Effector memory CD8-positive, alpha-beta T cell (primary cell): ENCODE measurements at regions not wholly inside any gene's neighbourhood (a gene's known extent, or its start where the extent isn't known, plus 50 kb on each side); places are given as distances from the start of the nearest gene placed in this dataset.
"Not testable (repeated sequence)": the region's sequence is repeated elsewhere in the genome, so short reads cannot be mapped to it uniquely, and the experiment has no call there.

Experiments
- ATAC-seq: fragments of 150-1000 bp; cut with Tn5 transposase; replicated peaks from 2 replicates; pipeline ENCODE4 v1.10.0; 2021; ENCODE audit warnings: mild to moderate bottlenecking, moderate library complexity
- DNase-seq, 3 experiments: peaks; one replicate each; pipeline ENCODE4 v3.0.0; 2021
- H3K27ac Mint-ChIP-seq, 2 donors: one replicate each; pipeline ENCODE4 v1.8.0; 2022; ENCODE audit warnings: mild to moderate bottlenecking in 2 of 2, mixed read lengths in 2 of 2, moderate library complexity in 2 of 2
- H3K27me3 Mint-ChIP-seq, 2 donors: one replicate each; pipeline ENCODE4 v1.8.0; 2022; ENCODE audit warnings: mixed read lengths in 2 of 2
- H3K36me3 Mint-ChIP-seq: one replicate; pipeline ENCODE4 v1.8.0; 2022; ENCODE audit warnings: mild to moderate bottlenecking, moderate library complexity, mixed read lengths; ENCODE audit not compliant: insufficient read depth
- H3K4me1 Mint-ChIP-seq, 2 donors: one replicate each; pipeline ENCODE4 v1.8.0; 2022; ENCODE audit warnings: low read depth in 2 of 2, mixed read lengths in 2 of 2
- H3K4me3 Mint-ChIP-seq, 2 donors: one replicate each; pipeline ENCODE4 v1.8.0; 2022; ENCODE audit warnings: mild to moderate bottlenecking in 2 of 2, mixed read lengths in 2 of 2, moderate library complexity in 2 of 2
- H3K9me3 Mint-ChIP-seq, 2 donors: one replicate each; pipeline ENCODE4 v1.8.0; 2022; ENCODE audit warnings: mixed read lengths in 2 of 2

- no peak overlapping the region for H3K27ac Mint-ChIP-seq
- no peak for ATAC-seq
- H3K4me3 Mint-ChIP-seq = no peak overlapping the region
- no peaks in the 10 kb centered on the region for H3K4me1 Mint-ChIP-seq
- no peaks in the 10 kb centered on the region for H3K36me3 Mint-ChIP-seq
- H3K9me3 Mint-ChIP-seq = no peaks in the 10 kb centered on the region
- H3K27me3 Mint-ChIP-seq = peaks cover 52 to 65% of the 10 kb centered on the region in 2 donors
- no peak for DNase-seq
These were observed 57.8 kb upstream of the TPP2 start for GRCh38 chr13:102538938-102539337.

DNA sequence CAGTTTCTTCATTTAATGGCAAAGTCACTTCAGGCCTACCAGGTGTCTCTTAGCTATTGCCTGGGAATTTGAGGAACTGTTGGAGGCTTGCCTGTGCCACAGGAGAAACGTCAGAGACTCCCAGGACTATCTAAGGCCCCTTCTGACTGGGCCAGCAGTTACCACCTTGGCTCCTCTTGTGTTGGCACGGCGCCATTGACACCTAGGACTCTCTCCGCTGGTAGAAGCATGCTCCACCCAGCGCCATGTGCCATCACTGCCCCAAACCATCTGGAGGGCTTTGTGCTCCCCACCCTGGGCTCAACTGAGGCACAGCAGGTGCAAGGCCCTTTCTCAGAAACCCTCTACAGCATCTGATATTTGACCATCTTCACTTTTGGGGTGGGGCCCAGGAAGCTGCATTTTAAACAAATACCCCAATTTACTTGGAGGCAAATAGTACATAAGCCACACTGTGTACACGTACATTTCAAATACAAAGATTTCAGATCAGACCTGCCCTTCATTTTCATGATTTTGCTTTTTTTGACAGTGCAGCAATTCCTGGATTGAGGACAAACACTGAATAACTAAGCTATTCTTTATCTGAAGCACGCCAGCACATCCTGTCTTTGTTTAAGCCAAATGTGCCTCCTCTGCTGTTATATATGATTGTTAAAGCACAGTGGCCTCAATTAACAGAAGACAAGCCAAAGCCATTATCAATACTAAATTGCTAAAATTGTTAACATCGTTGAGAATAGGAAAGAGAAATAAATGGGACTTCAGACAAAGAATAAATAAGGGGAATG, 59.9 kb upstream of the TPP2 start:
- Mint-ChIP-seq H3K4me3 (no peak overlapping the region), H3K4me1 (no peaks in the 10 kb centered on the region), H3K27ac (no peak overlapping the region), H3K9me3 (no peaks in the 10 kb centered on the region), H3K36me3 (no peaks in the 10 kb centered on the region), H3K27me3 (peaks cover 38 to 57% of the 10 kb centered on the region in 2 donors)
- DNase-seq (no peak), ATAC-seq (no peak)

DNA sequence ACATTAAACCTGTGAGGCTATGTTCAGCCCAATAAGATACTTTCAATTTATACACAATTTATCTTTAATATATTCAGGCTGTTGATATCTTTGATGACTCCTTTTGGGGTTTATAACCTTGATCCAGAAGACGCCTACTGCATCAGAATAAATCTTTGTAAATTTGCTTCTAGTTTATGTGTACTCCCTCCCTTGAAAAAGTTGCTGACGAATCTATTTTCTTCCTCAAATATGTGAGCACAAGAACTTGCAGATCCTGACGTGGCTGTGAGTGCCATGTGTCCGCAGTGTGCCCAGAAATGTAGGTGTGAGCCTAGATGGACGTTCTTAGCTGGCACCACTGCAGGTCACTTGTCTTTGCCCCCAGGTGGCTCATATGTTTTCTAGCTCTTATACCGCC, 60.6 kb upstream of the TPP2 start:
- Mint-ChIP-seq H3K27me3 (peaks cover 34 to 55% of the 10 kb centered on the region in 2 donors), H3K36me3 (no peaks in the 10 kb centered on the region), H3K4me3 (no peak overlapping the region), H3K4me1 (no peaks in the 10 kb centered on the region), H3K27ac (no peak overlapping the region), H3K9me3 (no peaks in the 10 kb centered on the region)
- ATAC-seq (no peak), DNase-seq (no peak)

DNA sequence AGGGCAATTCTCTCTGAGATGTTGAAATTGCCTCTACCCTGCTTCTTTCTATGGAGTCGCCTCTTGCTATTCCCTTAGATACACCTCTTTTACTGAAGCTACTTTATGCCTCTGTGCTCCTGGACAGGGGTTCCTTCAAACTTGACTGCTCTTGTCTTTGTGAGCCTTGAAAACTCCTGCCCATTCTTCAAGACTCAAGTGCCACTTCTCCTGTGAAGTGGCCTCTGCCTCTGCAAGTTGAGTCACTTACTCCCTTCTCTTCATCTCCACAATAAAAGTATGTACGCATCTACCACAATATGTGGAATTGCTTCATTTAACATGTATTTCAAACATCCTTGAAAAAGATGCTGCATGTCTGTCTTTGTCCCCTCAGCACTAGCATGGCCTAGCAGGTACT, 66.0 kb upstream of the TPP2 start:
- DNase-seq = no peak
- Mint-ChIP-seq H3K27me3 (peaks cover 6 to 35% of the 10 kb centered on the region in 2 donors), H3K9me3 (no peaks in the 10 kb centered on the region), H3K27ac (no peak overlapping the region), H3K4me3 (no peak overlapping the region), H3K36me3 (no peaks in the 10 kb centered on the region), H3K4me1 (no peaks in the 10 kb centered on the region)
- no peak for ATAC-seq

DNA sequence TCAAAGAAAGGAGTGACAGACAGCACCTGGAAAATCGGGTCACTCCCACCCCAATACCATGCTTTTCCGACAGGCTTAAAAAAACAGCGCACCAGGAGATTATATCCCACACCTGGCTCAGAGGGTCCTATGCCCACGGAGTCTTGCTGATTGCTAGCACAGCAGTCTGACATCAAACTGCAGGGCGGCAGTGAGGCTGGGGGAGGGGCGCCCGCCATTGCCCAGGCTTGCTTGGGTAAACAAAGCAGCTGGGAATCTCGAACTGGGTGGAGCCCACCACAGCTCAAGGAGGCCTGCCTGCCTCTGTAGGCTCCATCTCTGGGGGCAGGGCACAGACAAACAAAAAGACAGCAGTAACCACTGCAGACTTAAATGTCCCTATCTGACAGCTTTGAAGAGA, 74.5 kb upstream of the TPP2 start:
- H3K36me3 Mint-ChIP-seq, H3K4me1 Mint-ChIP-seq, H3K9me3 Mint-ChIP-seq, DNase-seq, H3K27ac Mint-ChIP-seq, H3K4me3 Mint-ChIP-seq, ATAC-seq: not testable (repeated sequence)
- H3K27me3 Mint-ChIP-seq = peaks cover 16 to 22% of the 10 kb centered on the region in 2 donors

- ATAC-seq = no peak
- Mint-ChIP-seq H3K27ac (no peak overlapping the region), H3K4me1 (peaks cover 0 to 3% of the 10 kb centered on the region in 2 donors), H3K27me3 (peaks cover 22% of the 10 kb centered on the region in 2 donors), H3K36me3 (peaks cover 3% of the 10 kb centered on the region), H3K4me3 (no peak overlapping the region), H3K9me3 (peaks cover 0 to 2% of the 10 kb centered on the region in 2 donors)
- no peak for DNase-seq
These were observed 78.8 kb upstream of the TPP2 start for GRCh38 chr13:102517959-102518358.

DNA sequence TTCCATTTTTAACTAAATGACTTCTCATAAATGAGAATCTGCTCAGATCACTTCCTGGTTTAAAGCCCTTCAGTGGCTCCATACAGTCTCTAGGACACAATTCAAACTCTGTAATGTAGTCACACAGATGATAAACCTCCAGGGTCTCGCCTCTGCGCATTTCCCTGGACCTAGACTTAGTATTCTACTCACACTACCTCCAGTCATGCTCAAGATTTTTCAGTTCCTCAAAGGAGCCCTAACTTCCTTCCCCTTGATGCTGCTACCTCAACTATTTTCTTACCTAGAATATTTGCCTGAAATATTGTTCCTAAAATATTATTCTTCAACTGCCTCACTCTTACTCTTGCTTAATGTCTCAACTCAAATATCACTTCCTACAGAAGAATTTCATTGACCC, 86.7 kb upstream of the TPP2 start:
- H3K4me3 Mint-ChIP-seq = no peak overlapping the region
- no peaks in the 10 kb centered on the region for H3K4me1 Mint-ChIP-seq
- H3K27me3 Mint-ChIP-seq = peaks cover 22 to 24% of the 10 kb centered on the region in 2 donors
- H3K36me3 Mint-ChIP-seq = no peaks in the 10 kb centered on the region
- no peak for DNase-seq
- no peak for ATAC-seq
- H3K27ac Mint-ChIP-seq = no peak overlapping the region
- no peaks in the 10 kb centered on the region for H3K9me3 Mint-ChIP-seq

DNA sequence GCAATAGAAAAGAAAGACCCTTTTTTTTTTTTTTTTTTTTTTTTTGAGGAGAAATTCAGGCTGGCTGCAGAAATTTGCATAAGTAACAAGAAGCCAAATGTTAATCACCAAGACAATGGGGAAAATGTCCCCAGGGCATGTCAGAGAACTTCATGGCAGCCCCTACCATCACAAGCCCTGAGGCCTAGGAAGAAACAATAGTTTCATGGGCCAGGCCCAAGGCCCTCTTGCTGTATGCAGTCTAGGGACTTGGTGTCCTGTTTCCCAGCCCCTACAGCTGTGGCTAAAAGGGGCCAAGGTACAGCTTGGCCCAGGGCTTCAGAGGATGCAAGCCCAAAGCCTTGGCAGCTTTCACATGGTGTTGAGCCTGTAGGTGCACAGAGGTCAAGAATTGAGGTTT, 88.4 kb upstream of the TPP2 start:
- H3K4me3 Mint-ChIP-seq = no peak overlapping the region
- no peak overlapping the region for H3K27ac Mint-ChIP-seq
- no peaks in the 10 kb centered on the region for H3K9me3 Mint-ChIP-seq
- no peaks in the 10 kb centered on the region for H3K36me3 Mint-ChIP-seq
- H3K27me3 Mint-ChIP-seq = peaks cover 17 to 22% of the 10 kb centered on the region in 2 donors
- ATAC-seq (no peak), DNase-seq (no peak)
- no peaks in the 10 kb centered on the region for H3K4me1 Mint-ChIP-seq

DNA sequence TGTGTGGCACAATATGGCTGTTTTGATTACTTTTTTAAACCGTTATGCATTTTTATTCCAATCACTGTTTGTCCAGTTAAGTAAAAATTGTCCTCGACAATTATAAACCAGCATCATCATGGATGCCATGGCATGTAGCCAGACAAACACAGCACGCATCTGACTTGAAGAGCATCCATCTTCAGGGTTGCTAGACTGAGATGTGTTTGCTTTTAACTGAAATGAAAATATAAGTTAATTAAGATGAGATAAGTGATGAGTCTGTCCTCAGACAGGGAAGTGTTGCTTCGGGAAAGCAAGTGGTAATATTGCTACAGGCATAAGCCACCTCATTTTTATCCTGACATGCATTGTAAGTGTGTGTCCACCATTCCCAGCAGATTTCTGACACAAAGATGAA, 92.8 kb upstream of the TPP2 start:
- ATAC-seq = no peak
- H3K4me1 Mint-ChIP-seq = no peaks in the 10 kb centered on the region
- H3K4me3 Mint-ChIP-seq = no peak overlapping the region
- H3K9me3 Mint-ChIP-seq = no peaks in the 10 kb centered on the region
- DNase-seq = no peak
- no peak overlapping the region for H3K27ac Mint-ChIP-seq
- no peaks in the 10 kb centered on the region for H3K36me3 Mint-ChIP-seq
- H3K27me3 Mint-ChIP-seq = peaks cover 0 to 20% of the 10 kb centered on the region in 2 donors

DNA sequence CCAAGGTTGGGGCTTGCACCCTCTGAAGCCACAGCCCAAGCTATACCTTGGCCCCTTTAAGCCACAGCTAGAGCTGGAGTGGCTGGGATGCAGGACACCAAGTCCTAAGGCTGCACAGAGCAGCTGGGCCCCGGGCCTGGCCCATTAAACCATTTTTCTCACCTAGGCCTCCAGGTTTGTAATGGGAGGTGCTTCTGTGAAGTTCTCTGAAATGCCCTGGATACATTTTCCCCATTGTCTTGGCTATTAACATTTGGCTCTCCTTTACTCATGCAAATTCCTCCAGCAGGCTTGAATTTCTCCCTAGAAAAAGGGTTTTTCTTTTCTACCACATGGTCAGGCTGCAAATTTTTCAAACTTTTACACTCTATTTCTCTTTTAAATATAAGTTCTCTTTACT, 93.8 kb upstream of the FGF14 start:
- H3K9me3 Mint-ChIP-seq = no peaks in the 10 kb centered on the region
- H3K36me3 Mint-ChIP-seq = no peaks in the 10 kb centered on the region
- ATAC-seq = no peak
- H3K27me3 Mint-ChIP-seq = peaks cover 22 to 27% of the 10 kb centered on the region in 2 donors
- no peaks in the 10 kb centered on the region for H3K4me1 Mint-ChIP-seq
- no peak for DNase-seq
- H3K27ac Mint-ChIP-seq = no peak overlapping the region
- H3K4me3 Mint-ChIP-seq = no peak overlapping the region

GRCh38 chr13:102487330-102487729, 85.5 kb upstream of the FGF14 start:
- Mint-ChIP-seq H3K4me3 (no peak overlapping the region), H3K27me3 (peaks cover 0 to 25% of the 10 kb centered on the region in 2 donors), H3K36me3 (no peaks in the 10 kb centered on the region), H3K9me3 (no peaks in the 10 kb centered on the region), H3K4me1 (no peaks in the 10 kb centered on the region), H3K27ac (no peak overlapping the region)
- DNase-seq = no peak
- no peak for ATAC-seq

DNA sequence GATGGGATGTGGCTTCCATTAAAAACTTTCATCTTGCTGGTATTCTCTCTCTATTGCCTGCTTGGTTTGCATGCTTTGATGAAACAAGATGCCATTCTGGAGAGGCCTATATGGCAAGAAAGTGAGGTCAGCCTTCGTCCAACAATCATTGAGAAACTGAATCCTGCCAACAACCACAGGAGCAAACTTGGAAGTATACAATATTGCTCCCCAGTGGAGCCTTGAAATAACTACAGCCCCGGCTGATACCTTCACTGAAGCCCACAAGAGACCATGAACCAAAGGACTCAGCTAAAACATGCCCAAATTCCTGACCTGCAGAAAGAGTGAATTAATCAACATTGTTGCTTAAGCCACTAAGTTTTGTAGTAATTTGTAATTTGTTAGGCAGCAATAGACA, 82.5 kb upstream of the FGF14 start:
- Mint-ChIP-seq H3K4me1 (no peaks in the 10 kb centered on the region), H3K4me3 (no peak overlapping the region), H3K27me3 (peaks cover 1 to 25% of the 10 kb centered on the region in 2 donors), H3K36me3 (no peaks in the 10 kb centered on the region), H3K27ac (no peak overlapping the region), H3K9me3 (no peaks in the 10 kb centered on the region)
- DNase-seq (no peak), ATAC-seq (no peak)

- Mint-ChIP-seq H3K4me3 (no peak overlapping the region), H3K9me3 (no peaks in the 10 kb centered on the region), H3K27ac (no peak overlapping the region), H3K27me3 (peaks cover 17 to 26% of the 10 kb centered on the region in 2 donors), H3K36me3 (no peaks in the 10 kb centered on the region), H3K4me1 (no peaks in the 10 kb centered on the region)
- ATAC-seq (no peak), DNase-seq (no peak)
These were observed 70.8 kb upstream of the FGF14 start for GRCh38 chr13:102472650-102473049.

DNA sequence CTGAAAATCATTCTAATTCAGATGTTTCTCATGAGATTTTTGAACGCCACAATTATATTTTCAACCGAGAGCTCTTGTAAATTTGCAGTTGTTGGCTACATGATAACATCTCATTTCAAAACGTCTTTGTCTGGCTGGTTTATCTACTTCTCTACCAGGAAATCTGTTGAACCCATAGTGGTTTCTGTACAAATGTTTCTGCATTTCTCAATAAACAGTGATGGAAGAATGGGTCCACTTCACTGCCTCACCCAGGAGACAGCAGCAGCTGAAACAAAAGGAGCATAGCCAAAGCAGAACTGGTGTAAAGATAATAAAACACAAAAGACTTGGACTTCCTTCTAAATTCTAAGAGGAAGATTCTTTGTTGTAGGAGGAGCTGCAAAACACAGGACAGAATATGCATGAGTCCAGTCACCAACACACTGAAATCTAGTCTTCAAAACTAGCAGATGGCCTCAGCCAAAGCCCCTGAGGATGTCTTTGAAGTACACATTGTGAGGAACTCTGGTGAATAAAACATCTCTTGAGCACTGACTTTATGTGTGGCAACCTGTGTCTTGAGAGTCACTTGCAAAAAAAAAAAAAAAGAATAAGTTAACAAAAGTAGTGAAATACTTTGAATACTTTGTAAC, 68.6 kb upstream of the FGF14 start:
- peaks cover 25 to 26% of the 10 kb centered on the region in 2 donors for H3K27me3 Mint-ChIP-seq
- H3K36me3 Mint-ChIP-seq = no peaks in the 10 kb centered on the region
- H3K27ac Mint-ChIP-seq = no peak overlapping the region
- ATAC-seq (no peak), DNase-seq (no peak)
- no peaks in the 10 kb centered on the region for H3K4me1 Mint-ChIP-seq
- no peaks in the 10 kb centered on the region for H3K9me3 Mint-ChIP-seq
- no peak overlapping the region for H3K4me3 Mint-ChIP-seq
